Tibial artery (tissue), 4 donors: ENCODE measurements at regions not wholly inside any gene's neighbourhood (a gene's known extent, or its start where the extent isn't known, plus 50 kb on each side); places are given as distances from the start of the nearest gene placed in this dataset.

Experiments
- DNase-seq, 2 donors: peaks; one replicate each; pipeline ENCODE4 v3.0.0-alpha.2; 2019
- H3K27ac ChIP-seq, 2 donors: fragments of 200-600 bp; sonication (generic) in 1 of 2; 1 replicate in 1 of 2; 2 replicates in 1 of 2; pipeline ENCODE4 v1.5.1; 2018 to 2019; ENCODE audit warnings: mild to moderate bottlenecking in 1 of 2
- H3K27me3 ChIP-seq, 2 donors: fragments of 200-600 bp; sonication (generic) in 1 of 2; one replicate each; pipeline versions ENCODE4 v1.5.1 to v1.6.0; 2016 to 2019
- H3K36me3 ChIP-seq, 3 donors: fragments of 200-600 bp; sonication (generic) in 2 of 3; one replicate each; pipeline ENCODE4 v1.5.1; 2016 to 2019; ENCODE audit warnings: mild to moderate bottlenecking in 2 of 3
- H3K4me1 ChIP-seq, 4 donors: fragments of 200-600 bp; sonication (generic) in 2 of 4; 1 replicate in 3 of 4; 2 replicates in 1 of 4; pipeline ENCODE4 v1.5.1; 2016 to 2019
- H3K4me3 ChIP-seq, 2 donors: fragments of 200-600 bp; sonication (generic) in 1 of 2; 1 replicate in 1 of 2; 2 replicates in 1 of 2; pipeline ENCODE4 v1.5.1; 2018 to 2019; ENCODE audit warnings: mild to moderate bottlenecking in 2 of 2
- H3K9me3 ChIP-seq, 3 donors: fragments of 200-600 bp; sonication (generic) in 1 of 3; one replicate each; pipeline ENCODE4 v1.5.1; 2016 to 2019
- CTCF ChIP-seq, 2 experiments: fragments of 200-600 bp in 1 of 2; fragments of 450-650 bp in 1 of 2; IDR thresholded peaks; one replicate each; pipeline ENCODE4 v1.5.1; 2017 to 2019; ENCODE audit warnings: antibody characterized with exemption in 2 of 2, mild to moderate bottlenecking in 1 of 2, moderate library complexity in 1 of 2
- intact Hi-C: fragments of 100-400 bp; cut with DNase I; formaldehyde crosslinking; loops from one replicate; pipeline ENCODE4 v1.15.0; 2023; ENCODE audit warnings: low total_unique reads

DNA sequence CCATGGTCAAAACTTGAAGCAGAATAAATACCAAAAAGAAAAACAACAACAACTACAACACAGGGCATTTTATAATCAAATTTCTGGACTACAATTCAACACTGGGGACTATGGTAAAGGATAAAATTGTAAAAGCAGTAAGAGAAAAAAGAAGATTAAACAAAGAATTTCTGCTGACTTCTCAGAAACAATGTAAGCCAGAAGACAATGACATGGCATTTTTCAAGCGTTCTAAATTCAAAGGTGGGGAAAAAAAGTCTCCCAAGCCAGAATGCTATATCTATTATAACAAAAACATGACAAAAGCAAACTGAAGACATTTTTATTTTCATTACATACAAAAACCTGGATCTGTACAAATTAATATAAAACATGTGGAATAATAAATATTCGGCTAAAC lies 433.1 kb downstream of the NPHP4 start:
- Histone ChIP-seq H3K4me3 (no peak overlapping the region), H3K9me3 (peaks cover 0 to 6% (median 6%) of the 10 kb centered on the region in 3 donors), H3K27me3 (peaks cover 0 to 5% of the 10 kb centered on the region in 2 donors), H3K4me1 (no peaks in the 10 kb centered on the region), H3K27ac (no peak overlapping the region), H3K36me3 (no peaks in the 10 kb centered on the region)
- TF ChIP-seq CTCF (IDR thresholded peaks at IDR 0.05) = no peak
- DNase-seq = no peak
- intact Hi-C loops = no loop called here

DNA sequence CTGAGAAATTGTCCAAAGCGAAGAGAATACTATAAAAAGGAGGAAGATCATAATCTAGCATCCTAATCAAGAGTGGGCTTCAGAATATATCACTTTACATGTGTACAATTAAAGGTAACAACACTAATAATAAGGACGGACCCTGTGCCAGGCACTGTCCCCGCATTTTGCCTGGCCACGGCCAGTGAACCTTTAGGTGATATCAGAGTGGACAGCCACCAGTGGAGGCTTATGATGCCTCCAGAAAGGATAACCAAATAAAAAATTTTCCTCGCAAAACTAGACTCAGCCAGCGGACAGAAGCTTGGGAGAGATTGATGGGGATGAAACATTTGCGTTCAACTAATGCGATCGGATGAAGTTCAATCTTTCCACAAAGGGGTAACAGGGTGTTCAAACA lies 436.4 kb downstream of the NPHP4 start:
- Histone ChIP-seq H3K4me1 (no peaks in the 10 kb centered on the region), H3K27ac (no peak overlapping the region), H3K27me3 (peaks cover 0 to 6% of the 10 kb centered on the region in 2 donors), H3K36me3 (no peaks in the 10 kb centered on the region), H3K4me3 (no peak overlapping the region), H3K9me3 (peaks cover 0 to 6% (median 6%) of the 10 kb centered on the region in 3 donors)
- DNase-seq = no peak
- no peak for TF ChIP-seq CTCF (IDR thresholded peaks at IDR 0.05)
- intact Hi-C loops = no loop called here

DNA sequence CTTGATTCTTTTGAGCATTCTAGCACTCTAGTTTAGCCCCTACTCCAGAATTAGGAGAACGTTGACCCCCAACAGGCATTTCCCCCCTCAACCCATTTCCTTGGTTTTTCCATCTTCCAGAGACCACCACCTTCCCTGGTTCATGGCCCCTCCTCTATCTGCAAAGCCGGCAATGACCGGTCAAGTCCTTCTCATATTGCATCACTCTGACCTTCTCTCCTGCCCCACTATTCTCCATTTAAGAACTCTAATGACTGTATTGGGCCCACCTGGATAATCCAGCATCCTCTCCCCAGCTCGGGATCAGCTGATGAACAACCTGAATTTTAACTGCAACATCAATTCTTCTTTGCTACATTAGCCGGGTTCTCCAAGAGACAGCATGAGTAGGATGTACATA lies 437.4 kb downstream of the NPHP4 start:
- no peak for TF ChIP-seq CTCF (IDR thresholded peaks at IDR 0.05)
- DNase-seq = no peak
- Histone ChIP-seq H3K36me3 (no peaks in the 10 kb centered on the region), H3K4me3 (no peak overlapping the region), H3K27ac (no peak overlapping the region), H3K27me3 (peaks cover 0 to 6% of the 10 kb centered on the region in 2 donors), H3K9me3 (peaks cover 0 to 6% (median 6%) of the 10 kb centered on the region in 3 donors), H3K4me1 (no peaks in the 10 kb centered on the region)
- intact Hi-C loops = no loop called here

DNA sequence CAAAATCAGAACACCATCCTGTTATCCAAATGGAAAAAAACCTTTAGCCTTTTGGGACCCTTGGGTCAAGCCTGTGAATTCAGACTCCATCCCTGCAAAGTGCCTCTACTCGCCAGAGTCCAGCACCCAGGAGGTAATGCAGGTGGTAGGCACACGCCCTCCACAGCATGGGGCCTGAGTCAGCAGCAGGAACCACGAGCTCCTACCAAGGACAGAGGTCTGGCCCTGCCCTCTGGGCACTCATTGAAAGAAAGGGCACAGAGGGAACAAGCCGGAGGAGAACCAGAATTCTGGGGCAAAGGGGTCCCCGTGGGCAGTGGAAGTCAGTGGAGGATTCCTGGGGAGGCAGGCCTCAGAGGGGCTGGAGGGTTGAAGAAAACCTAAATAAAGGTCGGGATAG lies 438.1 kb downstream of the NPHP4 start:
- no peak for TF ChIP-seq CTCF (IDR thresholded peaks at IDR 0.05)
- Histone ChIP-seq H3K27me3 (peaks cover 0 to 6% of the 10 kb centered on the region in 2 donors), H3K4me1 (no peaks in the 10 kb centered on the region), H3K4me3 (no peak overlapping the region), H3K9me3 (peaks cover 0 to 6% (median 6%) of the 10 kb centered on the region in 3 donors), H3K27ac (no peak overlapping the region), H3K36me3 (no peaks in the 10 kb centered on the region)
- DNase-seq = no peak
- intact Hi-C loops = no loop called here

GRCh38 chr1:5552787-5553484 lies 439.3 kb downstream of the NPHP4 start:
- Histone ChIP-seq H3K27ac (no peak overlapping the region), H3K4me3 (no peak overlapping the region), H3K27me3 (peaks cover 0 to 6% of the 10 kb centered on the region in 2 donors), H3K4me1 (no peaks in the 10 kb centered on the region), H3K36me3 (no peaks in the 10 kb centered on the region), H3K9me3 (peaks cover 0 to under 1% (median 0%) of the 10 kb centered on the region in 3 donors)
- intact Hi-C loops = no loop called here
- TF ChIP-seq CTCF (IDR thresholded peaks at IDR 0.05) = no peak
- no peak for DNase-seq
